Duodenal mucosa (tissue), 2 donors: ENCODE measurements at regions not wholly inside any gene's neighbourhood (a gene's known extent, or its start where the extent isn't known, plus 50 kb on each side); places are given as distances from the start of the nearest gene placed in this dataset.

Experiments used
- H3K27ac ChIP-seq: one replicate; pipeline ENCODE4 v1.7.0; 2013; ENCODE audit warnings: low read depth, low read length
- H3K27me3 ChIP-seq, 2 donors: one replicate each; pipeline ENCODE4 v1.7.0; 2013; ENCODE audit warnings: low read length in 2 of 2, control low read depth in 1 of 2; ENCODE audit not compliant: insufficient read depth in 2 of 2, control insufficient read depth in 1 of 2
- H3K36me3 ChIP-seq, 2 donors: one replicate each; pipeline ENCODE4 v1.7.0; 2013; ENCODE audit warnings: low read length in 2 of 2, control low read depth in 1 of 2; ENCODE audit not compliant: insufficient read depth in 2 of 2, control insufficient read depth in 1 of 2
- H3K4me1 ChIP-seq, 2 donors: one replicate each; pipeline ENCODE4 v1.7.0; 2013; ENCODE audit warnings: low read length in 2 of 2, control low read depth in 1 of 2; ENCODE audit not compliant: insufficient read depth in 2 of 2, control insufficient read depth in 1 of 2
- H3K4me3 ChIP-seq, 2 donors: one replicate each; pipeline ENCODE4 v1.7.0; 2013; ENCODE audit warnings: low read length in 2 of 2, low read depth in 1 of 2
- H3K9ac ChIP-seq, 2 donors: one replicate each; pipeline ENCODE4 v1.7.0; 2013; ENCODE audit warnings: low read length in 2 of 2, low read depth in 1 of 2
- H3K9me3 ChIP-seq, 2 donors: one replicate each; pipeline ENCODE4 v1.7.0; 2013; ENCODE audit warnings: low read length in 2 of 2, control low read depth in 1 of 2; ENCODE audit not compliant: control insufficient read depth in 1 of 2

GRCh38 chr10:6702030-6702429, 122.0 kb upstream of the PRKCQ start:
- H3K27me3 ChIP-seq: no peaks in the 10 kb centered on the region
- H3K9me3 ChIP-seq: no peaks in the 10 kb centered on the region
- no peak overlapping the region for H3K27ac ChIP-seq
- no peak overlapping the region for H3K4me3 ChIP-seq
- H3K4me1 ChIP-seq: no peaks in the 10 kb centered on the region
- no peak overlapping the region for H3K9ac ChIP-seq
- no peaks in the 10 kb centered on the region for H3K36me3 ChIP-seq

DNA sequence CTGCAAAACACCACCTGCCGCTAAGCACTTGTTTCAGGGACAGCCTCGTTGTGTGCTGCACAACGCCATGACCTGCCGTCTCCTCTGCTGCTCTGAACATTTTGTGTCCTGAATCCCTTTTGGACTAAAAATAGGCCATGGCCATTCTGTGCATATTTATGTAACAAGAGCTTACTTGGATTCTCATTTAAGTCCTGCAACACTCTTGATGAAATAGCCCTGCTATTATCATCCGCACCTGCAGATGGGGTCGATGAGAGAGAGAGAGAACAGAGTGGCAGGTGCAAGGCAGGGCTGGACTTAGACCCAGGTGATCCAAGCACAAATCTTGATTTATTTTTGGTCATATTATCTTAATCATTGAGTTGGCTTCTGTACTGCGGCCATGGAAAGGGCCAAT, 121.2 kb upstream of the PRKCQ start:
- no peaks in the 10 kb centered on the region for H3K36me3 ChIP-seq
- H3K27ac ChIP-seq: no peak overlapping the region
- no peaks in the 10 kb centered on the region for H3K27me3 ChIP-seq
- no peaks in the 10 kb centered on the region for H3K4me1 ChIP-seq
- no peak overlapping the region for H3K9ac ChIP-seq
- H3K4me3 ChIP-seq: no peak overlapping the region
- no peaks in the 10 kb centered on the region for H3K9me3 ChIP-seq

GRCh38 chr10:6700066-6700465, 120.0 kb upstream of the PRKCQ start:
- Histone ChIP-seq H3K4me1 (no peaks in the 10 kb centered on the region), H3K9me3 (no peaks in the 10 kb centered on the region), H3K27me3 (no peaks in the 10 kb centered on the region), H3K36me3 (no peaks in the 10 kb centered on the region), H3K9ac (no peak overlapping the region), H3K27ac (no peak overlapping the region), H3K4me3 (no peak overlapping the region)

DNA sequence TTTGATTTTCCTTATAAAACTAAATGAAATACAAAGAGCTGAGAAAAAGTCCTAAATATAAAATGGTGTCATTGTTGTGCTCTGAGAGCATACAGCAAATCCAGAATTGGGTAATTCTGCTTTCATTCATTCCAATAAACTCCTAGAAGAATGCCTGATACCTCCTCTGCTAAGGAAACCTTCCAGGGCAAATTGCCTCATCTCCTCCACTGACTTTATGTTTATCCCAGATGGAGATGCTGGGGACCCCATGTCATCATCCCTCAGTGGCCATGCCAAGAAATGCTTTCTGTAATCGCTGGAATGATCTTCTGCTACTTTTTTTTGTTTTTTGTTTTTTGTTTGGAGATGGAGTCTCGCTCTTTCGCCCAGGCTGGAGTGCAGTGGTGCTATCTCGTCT, 119.3 kb upstream of the PRKCQ start:
- Histone ChIP-seq H3K4me1 (no peaks in the 10 kb centered on the region), H3K9ac (no peak overlapping the region), H3K36me3 (no peaks in the 10 kb centered on the region), H3K27me3 (no peaks in the 10 kb centered on the region), H3K27ac (no peak overlapping the region), H3K9me3 (no peaks in the 10 kb centered on the region), H3K4me3 (no peak overlapping the region)

DNA sequence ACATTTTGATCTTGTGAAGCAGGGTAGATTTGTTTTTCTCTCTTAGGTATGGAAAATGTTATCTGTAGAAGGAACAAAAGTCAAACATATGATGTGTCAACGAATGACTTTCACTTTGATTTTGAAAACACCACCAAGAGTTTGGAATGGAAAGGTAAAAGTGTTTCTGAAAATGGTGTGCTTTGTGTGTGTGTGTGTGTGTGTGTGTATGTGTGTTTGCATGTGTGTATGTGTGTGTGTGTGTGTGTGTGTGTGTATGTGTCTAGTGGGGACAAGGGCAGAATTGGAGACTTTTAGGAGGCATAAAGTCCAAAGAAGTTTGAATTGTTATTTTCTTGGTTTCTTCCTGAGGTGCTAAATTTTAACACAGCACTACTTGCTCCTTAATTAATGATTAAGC, 115.4 kb upstream of the PRKCQ start:
- Histone ChIP-seq H3K4me1 (no peaks in the 10 kb centered on the region), H3K36me3 (no peaks in the 10 kb centered on the region), H3K27me3 (no peaks in the 10 kb centered on the region), H3K27ac (no peak overlapping the region), H3K9ac (no peak overlapping the region), H3K4me3 (no peak overlapping the region), H3K9me3 (no peaks in the 10 kb centered on the region)

DNA sequence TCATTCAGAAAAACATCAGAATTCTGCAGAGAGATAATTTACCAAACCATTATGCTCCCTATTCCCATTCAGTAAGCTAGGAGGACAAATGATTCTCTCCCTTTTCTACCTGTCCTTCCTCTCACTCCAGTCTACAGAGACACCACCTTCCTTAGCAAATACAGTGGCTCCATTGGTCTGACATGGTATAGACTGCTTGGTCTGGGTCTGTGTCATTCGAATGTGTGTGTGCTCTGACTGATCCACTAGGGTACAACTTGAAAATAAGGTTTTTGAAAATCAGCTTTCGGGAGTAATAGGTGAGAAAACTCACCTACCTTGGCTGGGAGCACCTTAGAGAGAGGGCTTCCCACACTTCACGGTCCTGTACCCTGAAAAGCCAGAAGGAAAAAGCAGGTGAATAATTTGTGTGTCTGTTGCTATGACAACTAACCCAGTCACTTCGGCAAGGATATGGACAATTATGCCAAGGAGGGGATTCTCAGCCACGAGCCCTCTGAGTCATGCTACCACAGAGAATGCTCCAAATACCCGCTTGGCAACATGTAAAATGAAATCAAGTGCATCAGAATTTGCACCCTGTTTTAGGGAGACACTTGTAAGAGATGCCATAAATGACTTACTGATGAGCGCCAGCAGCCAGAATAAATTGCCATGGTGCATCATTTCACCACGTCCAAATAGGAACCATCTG, 114.5 kb upstream of the PRKCQ start:
- no peaks in the 10 kb centered on the region for H3K36me3 ChIP-seq
- H3K9me3 ChIP-seq: no peaks in the 10 kb centered on the region
- H3K9ac ChIP-seq: no peak overlapping the region
- H3K27me3 ChIP-seq: no peaks in the 10 kb centered on the region
- H3K27ac ChIP-seq: no peak overlapping the region
- no peak overlapping the region for H3K4me3 ChIP-seq
- H3K4me1 ChIP-seq: no peaks in the 10 kb centered on the region

DNA sequence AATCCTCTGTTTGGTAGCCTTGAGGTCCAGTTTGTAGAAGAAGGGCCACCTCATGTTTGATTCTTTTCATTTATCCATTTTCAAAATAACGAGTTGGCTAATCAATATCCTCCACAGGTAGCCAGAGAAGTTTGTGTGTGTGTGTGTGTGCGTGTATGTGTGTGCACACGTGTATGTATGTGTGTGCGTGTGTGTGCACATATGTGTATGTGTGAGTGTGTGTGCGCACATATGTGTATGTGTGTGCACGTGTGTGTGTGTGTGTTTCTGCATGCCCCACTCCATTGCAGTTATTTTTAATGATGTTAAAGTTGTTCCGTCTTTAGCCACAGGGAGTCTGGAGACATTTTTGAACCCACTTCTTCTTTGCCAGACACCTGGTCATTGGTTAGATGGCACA, 112.8 kb upstream of the PRKCQ start:
- H3K4me3 ChIP-seq: no peak overlapping the region
- H3K36me3 ChIP-seq: no peaks in the 10 kb centered on the region
- no peak overlapping the region for H3K27ac ChIP-seq
- H3K9me3 ChIP-seq: no peaks in the 10 kb centered on the region
- H3K9ac ChIP-seq: no peak overlapping the region
- H3K4me1 ChIP-seq: no peaks in the 10 kb centered on the region
- H3K27me3 ChIP-seq: no peaks in the 10 kb centered on the region

DNA sequence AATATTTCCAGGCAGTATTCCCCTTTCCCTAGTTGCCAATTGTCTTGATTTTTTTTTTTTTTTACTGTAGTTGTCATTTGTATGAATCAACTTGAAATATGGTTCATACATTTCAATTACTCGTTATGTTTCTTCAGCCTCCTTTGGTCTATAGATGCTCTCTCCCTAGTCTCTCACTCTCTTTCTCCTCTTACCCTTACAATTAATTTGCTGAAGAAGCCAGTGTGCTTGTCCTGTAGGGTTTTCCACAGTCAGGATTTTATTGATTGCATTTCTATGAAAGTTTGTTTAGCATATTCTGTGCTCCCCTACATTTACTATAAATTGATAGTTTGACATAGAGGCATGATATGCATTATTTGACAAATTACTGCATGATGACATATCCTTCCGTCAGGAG, 112.0 kb upstream of the PRKCQ start:
- H3K9ac ChIP-seq: no peak overlapping the region
- no peaks in the 10 kb centered on the region for H3K9me3 ChIP-seq
- H3K4me3 ChIP-seq: no peak overlapping the region

GRCh38 chr10:6689036-6689435, 109.0 kb upstream of the PRKCQ start:
- H3K4me3 ChIP-seq: no peak overlapping the region
- no peaks in the 10 kb centered on the region for H3K4me1 ChIP-seq
- no peaks in the 10 kb centered on the region for H3K9me3 ChIP-seq
- H3K27me3 ChIP-seq: no peaks in the 10 kb centered on the region
- no peaks in the 10 kb centered on the region for H3K36me3 ChIP-seq
- H3K27ac ChIP-seq: no peak overlapping the region
- H3K9ac ChIP-seq: no peak overlapping the region

More for the DNA sequence above, 112.0 kb upstream of the PRKCQ start:
- Histone ChIP-seq H3K36me3 (no peaks in the 10 kb centered on the region), H3K27ac (no peak overlapping the region), H3K27me3 (no peaks in the 10 kb centered on the region), H3K4me1 (no peaks in the 10 kb centered on the region)

- Histone ChIP-seq H3K36me3 (no peaks in the 10 kb centered on the region), H3K27me3 (no peaks in the 10 kb centered on the region), H3K4me1 (no peaks in the 10 kb centered on the region), H3K9me3 (no peaks in the 10 kb centered on the region), H3K27ac (no peak overlapping the region), H3K4me3 (no peak overlapping the region), H3K9ac (no peak overlapping the region)
Observed at GRCh38 chr10:6680735-6681134, 100.7 kb upstream of the PRKCQ start.

GRCh38 chr10:6678956-6679355, 98.9 kb upstream of the PRKCQ start:
- no peaks in the 10 kb centered on the region for H3K36me3 ChIP-seq
- H3K27ac ChIP-seq: no peak overlapping the region
- no peaks in the 10 kb centered on the region for H3K27me3 ChIP-seq
- H3K9me3 ChIP-seq: no peaks in the 10 kb centered on the region
- no peak overlapping the region for H3K9ac ChIP-seq
- H3K4me1 ChIP-seq: no peaks in the 10 kb centered on the region
- no peak overlapping the region for H3K4me3 ChIP-seq
